SKM-1 treated with dmso at 0.1 percent for 144 hours (cell line): ENCODE measurements at regions not wholly inside any gene's neighbourhood (a gene's known extent, or its start where the extent isn't known, plus 50 kb on each side); places are given as distances from the start of the nearest gene placed in this dataset.
"Not testable (repeated sequence)": the region's sequence is repeated elsewhere in the genome, so short reads cannot be mapped to it uniquely, and the experiment has no call there.

Experiments used
- DNase-seq: peaks from one replicate; lab custom pipeline; 2025; ENCODE audit not compliant: unreplicated experiment; lab: John Stamatoyannopoulos, UW

- no peak for DNase-seq
Observed at GRCh38 chr7:34330308-34330707, 327.7 kb upstream of the NPSR1 start.

- DNase-seq, result no peak
Observed at GRCh38 chr7:34331102-34331501, 326.9 kb upstream of the NPSR1 start.

GRCh38 chr7:34332006-34332405 lies 326.0 kb upstream of the NPSR1 start:
- no peak for DNase-seq

DNA sequence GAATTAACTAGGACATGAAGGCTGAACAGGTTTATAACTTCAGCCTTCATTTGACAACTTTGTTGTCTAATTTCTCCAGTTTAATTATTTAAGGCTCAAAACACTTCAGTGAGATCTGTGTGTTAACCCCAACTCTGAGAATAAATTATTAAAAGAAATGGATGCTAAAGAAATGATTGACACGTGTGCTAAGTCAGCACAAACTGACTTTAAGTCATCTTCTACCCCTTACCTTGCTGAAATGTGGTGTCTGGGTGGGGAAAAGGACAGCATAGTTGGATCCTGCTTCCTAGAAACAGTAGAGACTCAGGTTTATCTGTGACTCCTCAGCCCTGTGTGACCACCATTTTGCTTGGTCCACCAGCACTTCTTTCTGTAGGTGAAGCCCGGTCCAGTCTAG lies 324.8 kb upstream of the NPSR1 start:
- DNase-seq, result no peak

DNA sequence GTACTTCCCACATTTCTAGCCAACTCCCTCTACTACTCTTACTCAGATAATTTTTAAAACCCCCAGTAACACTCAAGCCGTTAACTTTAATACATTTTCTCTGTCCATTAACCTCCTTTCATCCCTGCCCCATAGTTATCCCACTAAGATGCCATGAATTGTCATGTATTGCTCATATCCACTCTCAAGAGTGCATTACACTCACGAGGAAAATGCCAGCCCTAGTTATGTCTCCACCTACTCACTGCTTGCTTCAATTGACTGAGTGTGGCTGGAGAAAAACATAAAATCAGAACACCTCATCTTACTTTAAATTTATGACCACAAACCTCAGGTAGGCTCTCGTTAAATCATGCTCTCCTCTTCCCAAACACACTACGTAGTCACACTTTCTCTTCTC lies 324.1 kb upstream of the NPSR1 start:
- DNase-seq, result no peak

DNA sequence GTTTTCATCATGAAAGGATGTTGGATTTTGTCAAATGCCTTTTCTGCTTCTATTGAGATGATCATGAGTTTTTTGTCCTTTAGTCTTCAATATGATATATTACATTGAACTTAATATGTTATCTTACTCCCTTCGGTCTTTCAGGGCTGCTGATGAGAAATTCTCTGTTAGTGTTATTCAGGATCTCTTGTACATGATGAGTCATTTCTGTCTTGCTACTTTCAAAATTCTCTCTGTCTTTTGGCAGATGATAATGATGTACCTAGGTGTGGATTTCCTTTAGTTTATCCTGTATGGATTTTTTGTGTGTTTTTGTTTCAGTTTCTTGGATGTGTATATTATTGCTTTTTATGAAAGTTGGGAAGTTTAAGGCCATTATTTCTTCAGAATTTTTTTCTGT lies 320.9 kb upstream of the NPSR1 start:
- no peak for DNase-seq

DNA sequence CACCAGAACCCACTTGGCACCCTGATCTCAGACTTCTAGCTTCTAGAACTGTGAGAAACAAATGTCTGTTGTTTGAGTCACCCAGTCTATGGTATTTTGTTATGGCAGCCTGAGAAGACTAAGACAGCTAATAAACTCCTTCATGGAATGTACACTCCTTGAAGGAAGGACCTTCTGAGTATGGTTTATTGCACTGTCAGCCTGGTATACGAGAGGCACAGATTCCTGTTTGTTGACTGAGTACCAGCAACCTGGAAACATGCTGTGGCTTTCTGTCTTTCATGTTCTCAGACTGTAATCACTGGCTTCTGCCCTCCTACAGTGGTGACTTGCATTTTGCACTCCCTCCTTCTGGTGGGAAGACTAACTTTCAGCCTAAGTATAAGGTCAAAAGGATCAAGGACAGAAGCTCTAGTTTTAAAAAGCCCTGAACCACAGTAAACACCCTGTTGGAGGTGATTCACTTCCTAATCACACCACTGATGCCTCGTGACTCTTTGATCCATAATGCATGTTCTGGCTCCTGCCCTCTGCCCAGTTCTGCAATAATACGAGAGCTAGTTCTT lies 319.0 kb upstream of the NPSR1 start:
- DNase-seq, result no peak

GRCh38 chr7:34341326-34341725 lies 316.7 kb upstream of the NPSR1 start:
- no peak for DNase-seq

GRCh38 chr7:34342387-34342786 lies 315.6 kb upstream of the NPSR1 start:
- no peak for DNase-seq

GRCh38 chr7:34343667-34344066 lies 314.4 kb upstream of the NPSR1 start:
- no peak for DNase-seq

- DNase-seq, result no peak
Observed at GRCh38 chr7:34354011-34354410, 304.0 kb upstream of the NPSR1 start.

DNA sequence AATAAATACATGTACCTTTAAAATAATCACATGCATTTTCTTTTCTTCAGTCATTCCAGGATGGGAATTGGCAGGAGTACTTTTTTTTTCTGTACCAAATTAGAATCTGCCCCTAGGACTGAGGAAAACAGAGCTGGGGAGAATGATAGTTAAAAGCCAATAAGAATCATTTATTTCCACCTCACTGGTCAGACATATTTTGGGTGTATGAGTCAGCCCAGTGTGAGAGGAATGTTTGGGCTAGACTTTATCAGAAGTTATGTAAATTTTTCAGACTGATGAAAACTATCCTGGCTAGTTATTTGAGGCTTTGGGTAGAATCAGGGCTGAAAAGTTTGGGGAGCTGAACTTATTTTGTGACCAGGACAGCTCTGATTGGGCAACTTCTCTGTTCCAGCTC lies 303.1 kb upstream of the NPSR1 start:
- DNase-seq, result no peak

DNA sequence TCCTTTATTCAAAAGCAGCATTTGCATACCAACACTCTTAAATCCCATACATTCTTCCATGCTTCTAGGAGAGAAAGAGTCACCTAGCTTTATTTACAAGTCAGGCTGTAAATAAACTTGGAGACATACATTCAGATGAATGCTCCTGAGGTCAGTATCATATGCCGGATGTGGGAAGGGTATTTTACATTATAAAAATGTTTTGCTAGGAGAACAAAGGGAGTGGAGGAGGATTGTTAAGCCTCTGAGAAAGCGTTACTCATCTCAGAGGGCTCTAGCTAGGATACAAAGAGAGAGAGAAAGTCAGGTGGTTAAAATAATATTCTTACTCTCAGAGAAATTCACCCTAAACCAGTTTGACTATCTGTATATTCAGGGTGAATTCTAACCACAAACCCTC lies 300.9 kb upstream of the NPSR1 start:
- DNase-seq, result no peak

GRCh38 chr7:34357946-34358345 lies 300.1 kb upstream of the NPSR1 start:
- no peak for DNase-seq

- not testable (repeated sequence) for DNase-seq
Observed at GRCh38 chr7:34358578-34358977, 299.4 kb upstream of the NPSR1 start.

DNA sequence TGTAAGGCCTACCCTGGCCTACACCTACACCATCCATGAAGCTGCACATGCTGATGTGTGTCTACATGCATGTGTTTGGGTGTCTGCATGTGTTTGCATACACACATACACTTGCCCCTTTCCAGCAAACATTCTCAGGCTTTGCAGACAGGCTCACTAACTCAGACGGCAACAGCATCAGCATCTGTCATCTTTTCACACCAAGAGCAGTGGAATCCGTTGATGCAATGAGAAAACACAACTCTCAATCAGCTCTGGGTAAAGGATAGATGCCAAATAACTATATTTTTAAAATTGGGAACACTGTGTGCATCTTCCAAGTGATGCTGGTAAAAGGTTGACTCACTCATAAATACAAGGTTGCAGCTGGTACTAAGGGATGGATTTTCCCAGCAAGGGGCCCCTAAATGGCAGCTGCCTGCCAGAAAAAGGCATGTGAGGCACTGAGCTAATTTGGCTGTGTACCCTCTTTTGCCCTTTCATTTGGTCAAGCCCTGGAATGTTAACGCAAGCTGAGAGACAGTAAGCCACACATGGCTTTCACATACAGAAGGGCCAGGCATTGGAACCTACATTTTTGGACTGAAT lies 296.3 kb upstream of the NPSR1 start:
- DNase-seq, result no peak

DNA sequence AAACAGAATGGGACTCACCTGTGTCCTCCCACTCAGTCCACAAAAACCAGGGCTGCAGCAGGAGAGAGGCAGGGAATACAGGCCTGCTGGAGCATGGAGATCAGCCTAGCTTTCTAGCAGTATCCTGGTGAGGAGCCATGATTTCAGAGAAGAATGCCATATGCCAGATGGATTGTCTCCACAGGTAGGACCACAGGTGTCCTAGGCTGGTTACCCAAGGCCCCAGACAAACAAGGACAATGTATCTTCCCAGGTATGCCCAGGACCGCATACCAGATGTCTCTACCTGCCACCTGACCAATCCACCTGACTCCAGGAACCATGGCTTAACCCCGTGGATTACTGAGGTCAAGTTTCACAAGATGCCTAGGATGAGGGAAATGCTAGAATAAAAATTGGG lies 295.4 kb upstream of the NPSR1 start:
- DNase-seq, result no peak

GRCh38 chr7:34364130-34364529 lies 293.9 kb upstream of the NPSR1 start:
- DNase-seq, result no peak

- no peak for DNase-seq
Observed at GRCh38 chr7:34365011-34365410, 293.0 kb upstream of the NPSR1 start.

GRCh38 chr7:34365611-34366010 lies 292.4 kb upstream of the NPSR1 start:
- DNase-seq, result no peak

DNA sequence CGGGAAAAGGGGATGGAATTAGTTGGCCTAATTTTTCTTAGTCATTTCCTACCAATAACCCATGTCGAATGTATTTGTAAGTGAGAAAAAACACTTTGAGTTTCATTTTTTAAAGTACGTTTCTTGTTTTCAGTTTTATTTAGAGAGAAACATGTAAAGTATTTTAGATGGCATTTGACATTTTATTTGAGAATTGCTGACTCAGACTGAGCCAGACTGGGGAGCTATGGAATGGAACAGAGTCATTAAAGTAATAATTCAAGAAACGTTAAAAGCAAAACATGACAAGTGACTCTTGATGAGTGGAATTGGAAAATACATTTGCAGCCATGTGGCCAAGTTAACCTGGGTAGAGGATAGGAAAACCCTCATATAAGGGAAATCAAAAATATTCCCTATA lies 286.1 kb upstream of the NPSR1 start:
- no peak for DNase-seq

- DNase-seq, result no peak
Observed at GRCh38 chr7:34373940-34374339, 284.1 kb upstream of the NPSR1 start.

DNA sequence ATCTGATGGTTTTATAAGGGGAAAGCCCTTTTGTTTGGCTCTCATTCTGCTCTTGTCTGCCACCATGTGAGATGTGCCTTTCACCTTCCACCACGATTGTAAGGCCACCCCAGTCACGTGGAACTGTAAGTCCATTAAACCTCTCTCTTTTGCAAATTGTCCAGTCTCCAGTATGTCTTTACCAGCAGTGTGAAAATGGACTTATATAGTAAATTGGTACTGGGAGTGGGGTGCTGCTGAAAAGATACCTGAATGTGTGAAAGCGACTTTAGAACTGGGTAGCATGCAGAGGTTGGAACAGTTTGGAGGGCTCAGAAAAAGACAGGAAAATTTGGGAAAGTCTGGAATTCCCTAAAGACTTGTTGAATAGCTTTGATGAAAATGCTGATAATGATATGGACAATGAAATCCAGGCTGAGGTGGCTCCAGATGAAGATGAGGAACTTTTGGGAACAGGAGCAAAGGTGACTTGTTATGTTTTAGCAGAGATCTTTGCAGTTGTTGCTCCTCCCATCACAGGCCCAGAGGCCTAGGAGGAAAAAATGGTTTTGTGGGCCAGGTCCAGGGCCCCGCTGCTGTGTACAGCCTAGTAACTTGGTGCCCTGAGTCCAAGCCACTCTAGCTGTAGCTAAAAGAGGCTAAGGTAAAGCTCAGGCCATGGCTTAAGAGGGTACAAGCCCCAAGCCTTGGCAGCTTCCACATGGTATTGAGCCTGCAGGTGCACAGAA lies 275.7 kb upstream of the NPSR1 start:
- DNase-seq, result no peak
